HG03280 (cell line): ENCODE measurements at regions not wholly inside any gene's neighbourhood (a gene's known extent, or its start where the extent isn't known, plus 50 kb on each side); places are given as distances from the start of the nearest gene placed in this dataset.

Source experiments
- ATAC-seq: cut with Tn5 transposase; IDR thresholded peaks from one replicate; pipeline ENCODE4 v1.9.1; 2021; ENCODE audit warnings: mild to moderate bottlenecking, moderate library complexity; ENCODE audit not compliant: unreplicated experiment

DNA sequence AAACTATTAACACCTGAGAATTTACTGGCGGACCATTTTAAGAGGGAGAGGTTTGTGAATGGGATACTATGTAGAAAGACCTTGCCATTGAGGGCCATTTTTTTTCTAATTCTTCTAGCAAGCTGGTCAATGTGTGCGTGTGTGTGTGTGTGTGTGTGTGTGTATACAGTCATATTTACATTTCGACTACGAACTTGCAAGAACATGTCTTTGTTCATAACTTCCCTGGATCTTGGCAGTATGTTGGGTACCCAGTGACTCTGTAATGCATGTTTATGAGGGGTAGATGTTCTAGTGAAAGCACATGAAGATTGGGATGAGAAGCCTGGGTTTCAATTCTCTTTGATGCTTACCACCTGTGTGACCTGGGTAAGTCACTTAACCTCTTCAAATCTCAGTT lies 133.6 kb downstream of the UBE2E3 start:
- no peak for ATAC-seq

DNA sequence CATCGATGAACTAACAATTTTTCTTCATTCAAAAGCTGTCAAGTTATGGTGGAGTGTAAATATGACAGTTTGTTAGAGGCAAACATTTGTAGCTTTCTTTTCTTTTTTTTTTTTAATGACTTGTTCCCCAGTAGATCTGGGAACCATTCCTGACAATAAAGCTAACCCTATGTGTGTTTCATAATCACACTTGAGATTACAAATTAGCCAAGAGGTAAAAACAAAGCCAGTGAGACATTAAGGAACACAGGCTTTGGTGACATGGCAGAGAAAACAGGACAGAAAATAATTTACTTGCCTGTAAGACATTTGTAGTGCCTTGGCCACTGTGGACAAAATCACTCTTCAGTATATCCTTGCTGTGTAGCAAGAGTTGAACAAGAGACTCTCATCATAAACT lies 135.9 kb downstream of the UBE2E3 start:
- no peak for ATAC-seq

DNA sequence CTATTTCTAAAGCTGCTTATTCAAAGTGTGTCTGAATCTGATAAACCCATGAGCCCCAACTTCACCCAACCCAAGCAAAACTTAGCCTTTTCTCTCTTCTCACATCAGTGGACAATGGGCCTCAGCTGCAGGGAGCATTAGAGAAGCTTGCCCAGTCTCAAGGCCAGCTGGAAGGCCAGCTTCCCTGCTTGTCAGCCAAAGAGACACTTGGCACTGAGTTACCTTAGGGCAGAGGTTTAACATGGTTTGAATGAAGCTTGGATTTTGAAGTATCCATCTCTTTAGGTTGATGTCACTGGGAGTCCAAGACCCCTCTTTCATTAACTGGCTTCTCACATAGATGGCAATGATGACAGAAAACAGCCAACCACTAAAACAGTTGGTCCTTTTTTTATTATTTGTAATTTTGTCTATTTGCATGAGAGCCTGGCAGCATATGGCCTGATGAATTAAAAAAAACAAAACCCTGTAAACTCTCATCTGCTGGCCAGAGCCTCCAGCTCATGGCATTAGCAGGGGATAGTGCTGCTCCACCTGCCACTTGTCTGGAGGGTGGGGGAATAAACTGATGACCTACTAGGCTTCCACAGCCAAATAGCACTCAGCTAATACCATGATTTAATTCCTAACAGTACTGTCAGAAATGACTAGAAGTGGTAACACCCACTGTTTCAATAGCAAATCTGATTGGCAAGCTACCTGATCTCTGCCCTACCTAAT lies 137.0 kb downstream of the UBE2E3 start:
- ATAC-seq, result no peak

DNA sequence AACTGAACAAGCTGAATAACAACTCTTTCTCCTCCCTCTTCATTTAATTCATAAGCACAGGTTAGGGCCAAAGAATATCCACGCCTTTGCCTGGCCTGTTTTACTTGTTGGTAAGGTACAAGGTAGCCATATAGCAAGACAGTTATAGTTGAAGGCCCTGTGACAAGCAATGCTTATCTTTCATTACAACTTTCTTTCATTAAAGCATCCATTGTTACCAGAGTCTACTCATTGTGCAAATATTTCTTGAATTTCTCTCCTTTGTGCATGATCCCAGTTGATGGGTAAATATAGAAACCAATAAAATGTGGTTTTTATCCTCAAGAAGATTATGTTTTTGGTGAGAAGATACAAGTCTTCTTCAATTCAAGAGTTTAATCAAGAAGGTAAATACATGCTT lies 140.2 kb downstream of the UBE2E3 start:
- ATAC-seq, result no peak

DNA sequence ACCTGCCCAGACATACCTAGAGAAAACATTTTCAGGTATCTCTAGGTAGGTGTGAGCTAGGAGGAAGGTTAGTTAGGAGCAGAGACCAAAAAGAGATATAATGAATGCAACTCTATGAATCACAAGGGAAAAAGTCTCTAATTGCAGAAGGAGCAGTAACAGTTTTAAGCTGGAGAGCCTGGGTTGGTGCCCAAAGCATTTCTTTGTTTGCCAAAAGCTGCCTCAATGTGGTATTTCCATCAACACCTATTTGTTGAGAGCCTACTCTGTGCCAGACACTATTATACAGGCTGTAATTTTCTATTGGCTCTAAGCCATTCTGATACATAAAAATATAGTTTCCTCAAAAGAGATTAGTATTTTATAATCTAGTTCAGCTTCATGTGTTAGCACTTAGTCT lies 141.6 kb downstream of the UBE2E3 start:
- ATAC-seq, result no peak

DNA sequence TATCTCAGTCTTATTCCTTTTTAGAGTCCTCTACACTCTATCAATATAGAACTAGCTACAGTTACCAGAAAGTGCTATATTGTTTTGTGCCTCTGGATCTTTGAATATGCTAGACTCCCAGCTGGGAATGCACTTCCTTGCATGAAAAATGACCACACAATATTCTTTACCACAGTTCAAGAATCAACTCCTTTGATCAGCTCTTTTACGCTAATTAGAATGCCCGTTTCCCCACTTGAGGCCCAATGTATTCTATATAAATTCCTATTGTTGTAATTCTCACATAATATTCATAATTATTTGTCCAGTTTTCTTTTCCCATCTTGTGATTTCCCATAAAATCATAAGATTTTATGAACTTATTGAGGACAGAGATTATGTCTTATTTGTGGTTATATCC lies 142.2 kb downstream of the UBE2E3 start:
- no peak for ATAC-seq

DNA sequence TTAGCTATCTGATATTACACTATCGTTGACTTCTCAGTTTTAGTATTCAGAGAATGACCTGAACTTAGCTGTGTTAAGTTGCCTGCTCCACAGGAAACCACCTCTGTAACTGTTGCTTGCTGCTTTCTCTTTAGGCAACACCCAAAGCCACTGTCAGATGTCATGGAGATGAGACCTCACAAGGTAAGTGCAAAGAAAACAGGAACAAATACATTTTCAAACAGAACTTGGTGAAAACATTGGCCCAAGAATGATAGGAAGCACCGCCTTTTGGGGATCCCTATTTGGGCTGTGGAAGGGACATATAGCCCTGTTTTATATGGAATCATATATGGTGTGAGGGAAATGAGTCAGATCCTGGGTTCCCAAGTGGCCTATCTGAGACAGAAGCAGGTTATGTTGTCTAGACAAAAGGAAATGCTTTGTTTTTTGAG lies 143.4 kb downstream of the UBE2E3 start:
- ATAC-seq, result peak; percentile 92

DNA sequence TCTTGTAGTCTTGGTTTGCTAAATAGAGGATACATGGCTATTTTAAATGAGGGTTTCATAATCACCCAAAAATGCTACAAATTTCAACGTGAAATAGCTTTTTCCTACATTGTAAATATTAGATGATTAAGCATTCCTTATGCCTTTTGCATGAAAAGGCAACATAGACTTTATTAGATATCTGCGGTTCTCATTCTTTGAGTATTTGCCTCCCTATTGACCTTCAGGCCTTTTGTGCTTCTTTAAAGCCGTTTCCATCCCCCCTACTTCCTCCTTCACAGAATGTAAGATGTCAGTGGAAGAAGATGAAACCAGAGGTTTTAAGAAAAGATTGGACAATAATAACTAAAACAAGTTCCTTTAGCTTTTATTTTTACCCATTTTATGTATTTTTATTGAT lies 144.1 kb downstream of the UBE2E3 start:
- ATAC-seq, result no peak

DNA sequence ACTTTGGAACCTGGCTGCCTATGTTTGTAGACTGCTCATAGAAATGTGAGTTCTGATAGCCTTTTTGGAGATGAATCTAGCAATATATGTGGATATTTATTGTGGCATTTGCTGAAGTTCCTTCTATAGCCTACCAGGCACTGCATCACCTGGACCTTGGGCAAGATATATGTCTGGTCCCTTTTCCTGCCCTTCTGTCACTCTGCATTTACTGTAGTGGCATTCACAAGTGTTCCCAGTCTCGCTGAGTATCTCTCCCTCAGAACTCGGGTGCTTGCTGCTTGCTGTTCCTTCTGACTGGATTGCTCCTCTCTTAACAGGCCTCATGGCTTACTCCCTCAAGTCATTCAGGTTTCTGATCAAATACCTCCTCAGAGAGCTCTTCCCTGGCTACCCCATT lies 145.0 kb downstream of the UBE2E3 start:
- ATAC-seq, result no peak

DNA sequence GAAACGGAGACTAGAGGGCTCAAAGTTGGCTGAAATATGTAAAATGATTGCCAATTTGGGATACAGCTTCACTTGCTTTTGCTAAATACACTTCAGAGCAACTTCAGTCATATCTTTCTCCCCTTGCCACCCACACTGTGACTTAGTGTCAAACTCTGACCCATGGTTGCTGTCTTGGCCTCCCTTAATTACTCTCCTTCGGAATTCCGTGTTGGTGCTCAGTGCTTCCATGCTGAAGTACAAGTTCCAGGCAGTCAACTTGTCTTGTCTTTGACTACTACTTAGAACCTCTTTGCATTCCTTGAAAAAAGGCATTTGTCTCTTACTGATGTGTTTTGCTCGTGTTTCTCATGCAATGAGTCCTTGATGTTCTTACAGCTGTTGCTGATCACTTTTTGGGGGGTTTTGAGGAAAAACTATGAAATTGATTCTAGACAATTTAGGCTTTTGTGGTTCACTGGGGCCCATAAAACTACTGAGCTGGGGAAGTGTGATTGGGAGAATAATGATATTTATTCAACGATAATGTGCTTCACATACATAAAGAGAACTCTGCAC lies 146.0 kb downstream of the UBE2E3 start:
- no peak for ATAC-seq

DNA sequence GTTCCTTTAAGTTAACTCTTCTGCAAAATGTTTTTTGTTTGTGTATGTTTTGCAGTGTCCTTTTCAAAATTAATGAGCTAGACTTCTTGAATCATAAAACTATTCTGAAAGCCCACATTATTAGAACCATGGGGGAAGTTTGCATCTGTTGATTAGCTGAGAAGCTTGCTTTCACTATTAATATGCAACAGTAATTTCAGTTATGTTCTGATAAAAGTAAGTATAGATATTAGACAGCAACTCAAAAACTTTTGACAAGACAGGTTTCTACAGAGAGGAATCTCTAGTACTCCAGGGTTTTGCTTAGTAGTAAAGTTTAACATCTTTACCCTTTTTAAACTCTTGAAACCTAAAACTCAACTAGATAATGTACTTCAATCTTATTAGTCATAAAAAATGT lies 147.8 kb downstream of the UBE2E3 start:
- ATAC-seq, result peak; percentile 47

DNA sequence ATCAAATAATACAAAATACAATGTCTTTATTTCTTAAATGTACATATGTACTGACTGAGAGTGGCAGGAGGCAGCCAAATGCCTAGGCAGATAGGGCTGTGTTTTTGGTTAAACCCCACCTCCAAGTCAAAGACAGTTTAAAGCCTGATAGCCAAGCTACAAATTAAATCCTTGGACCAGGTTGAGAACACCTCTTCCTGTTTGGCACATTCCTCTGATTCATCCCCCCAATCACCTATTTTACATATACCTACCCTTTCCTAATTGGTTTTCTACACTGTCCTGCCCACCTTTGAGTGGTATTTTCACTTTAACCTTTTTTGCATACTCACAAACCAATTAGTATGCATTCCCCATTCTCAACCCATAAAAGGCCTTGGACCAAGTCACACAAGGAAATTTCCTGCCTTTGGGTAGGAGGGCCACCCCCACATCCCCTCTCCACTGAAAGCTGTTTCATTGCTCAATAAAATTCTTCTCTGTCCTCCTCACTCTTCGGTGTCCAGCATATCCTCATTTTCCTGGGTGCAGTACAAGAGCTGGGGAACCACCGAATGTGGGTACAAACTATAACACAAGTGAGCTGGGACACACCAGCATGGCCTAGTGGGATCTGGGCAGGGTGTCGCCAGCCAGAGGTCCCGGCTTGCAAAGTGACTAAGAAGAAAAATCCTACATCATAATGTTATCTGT lies 149.1 kb downstream of the UBE2E3 start:
- ATAC-seq, result no peak

DNA sequence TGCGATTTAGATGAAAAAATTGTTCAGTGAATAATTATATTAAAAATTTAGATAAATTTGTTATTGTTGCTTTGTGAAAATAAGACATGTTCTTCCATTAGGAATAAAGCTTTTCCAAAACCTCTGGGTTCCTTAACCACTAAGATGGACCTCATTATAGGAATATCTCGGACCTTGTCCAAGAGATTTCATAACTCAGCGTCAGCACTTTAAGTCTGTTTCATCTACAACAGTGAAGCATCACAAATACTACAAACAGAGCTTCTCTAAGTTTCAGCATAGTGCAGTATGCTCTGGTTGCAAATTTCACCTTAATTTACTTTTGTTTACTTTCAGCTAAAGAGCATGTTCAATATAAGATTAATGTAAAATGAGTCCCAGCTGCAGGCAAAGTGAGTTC lies 150.3 kb downstream of the UBE2E3 start:
- ATAC-seq, result no peak

DNA sequence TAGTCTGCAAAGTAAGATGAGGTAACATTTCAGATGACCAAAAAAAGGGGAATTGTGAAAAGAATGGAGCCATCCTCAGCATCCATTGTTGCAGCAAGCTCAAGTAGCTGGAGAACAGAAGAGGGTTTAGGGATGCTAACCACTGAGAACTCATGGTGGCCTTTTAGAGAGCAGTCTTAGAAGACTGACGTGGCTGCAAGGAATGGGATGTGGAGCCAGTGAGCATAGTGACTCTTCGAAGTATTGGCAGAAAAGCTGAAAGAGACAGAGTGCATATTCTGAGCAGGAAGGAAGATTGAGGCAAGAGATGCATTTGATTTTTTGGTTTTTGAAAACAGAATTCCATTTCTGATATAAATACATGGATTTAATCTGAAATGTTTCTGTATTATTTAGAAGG lies 151.2 kb downstream of the UBE2E3 start:
- no peak for ATAC-seq

DNA sequence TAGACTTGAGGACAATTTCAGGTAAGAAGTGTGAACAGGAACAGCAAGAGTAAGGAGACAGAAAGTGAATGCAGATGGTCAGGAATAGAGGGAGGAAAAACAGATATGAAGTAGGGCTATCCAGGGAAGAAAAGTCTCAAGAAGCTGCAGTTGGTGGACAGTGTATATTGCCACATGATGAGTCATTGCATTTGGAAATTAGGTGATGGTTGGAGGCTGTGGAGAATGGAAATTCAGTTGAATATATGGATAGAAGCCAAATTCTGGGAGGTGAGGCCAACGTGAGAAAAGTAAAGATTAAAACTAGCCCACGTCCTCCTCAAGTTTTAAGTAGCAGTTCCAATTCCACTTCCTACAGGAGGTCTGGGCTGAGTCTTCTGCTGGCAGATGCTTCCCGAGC lies 158.4 kb downstream of the UBE2E3 start:
- ATAC-seq, result no peak

DNA sequence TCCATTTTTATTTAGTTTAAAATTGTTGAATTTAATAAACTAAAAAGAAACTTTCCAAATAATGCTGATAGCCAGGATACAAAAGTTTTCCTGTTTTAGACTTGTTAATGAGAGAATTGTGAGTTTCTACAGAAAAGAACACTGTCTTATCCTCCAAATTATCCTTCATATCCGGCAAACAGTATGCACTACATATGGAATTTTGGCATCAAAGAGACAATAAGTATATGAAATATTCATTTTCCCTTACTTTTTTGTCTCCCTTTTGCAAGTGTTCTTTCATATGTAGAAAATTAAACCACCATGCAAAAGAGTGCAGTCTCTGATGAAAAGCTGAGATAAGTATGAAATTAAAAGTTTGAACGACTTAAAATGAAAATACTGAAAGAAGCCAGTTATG lies 159.4 kb downstream of the UBE2E3 start:
- no peak for ATAC-seq

DNA sequence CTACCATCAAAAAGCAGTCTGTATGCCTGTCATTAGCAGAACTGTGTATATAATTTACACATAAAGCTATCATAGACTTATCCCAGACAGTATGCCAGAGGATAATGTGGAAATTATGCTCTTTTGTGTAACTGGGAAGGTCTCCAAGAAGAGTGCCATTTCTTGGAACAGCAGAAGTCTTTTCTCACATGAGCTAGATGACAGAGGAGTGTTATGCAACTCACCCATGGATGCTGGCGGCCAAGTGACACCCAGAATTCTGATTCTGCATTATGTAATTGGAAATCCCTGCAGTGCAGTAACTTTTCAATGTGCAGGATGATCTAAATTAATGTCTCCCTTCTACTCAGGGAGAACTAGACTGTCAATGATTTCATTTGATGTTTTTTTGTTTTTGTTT lies 160.0 kb downstream of the UBE2E3 start:
- ATAC-seq, result no peak

DNA sequence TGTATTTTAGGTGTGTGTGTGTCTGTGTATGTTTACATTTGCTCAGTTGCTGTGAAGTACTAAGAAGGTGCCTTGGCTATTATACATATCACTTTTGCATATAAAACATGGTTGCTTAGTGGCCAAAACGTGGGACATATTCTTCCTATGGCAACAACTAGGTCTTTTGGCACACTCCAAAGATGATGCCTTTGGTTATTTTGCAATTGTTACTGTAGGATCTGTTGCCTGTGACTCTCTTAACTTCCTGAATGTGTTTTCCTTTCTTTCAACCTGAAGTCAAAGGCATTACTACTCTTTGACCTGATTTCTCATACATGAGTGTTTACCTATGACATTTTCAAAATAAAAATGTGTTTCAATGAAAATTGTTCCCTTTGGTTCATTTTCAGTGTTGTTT lies 160.5 kb downstream of the UBE2E3 start:
- ATAC-seq, result no peak

DNA sequence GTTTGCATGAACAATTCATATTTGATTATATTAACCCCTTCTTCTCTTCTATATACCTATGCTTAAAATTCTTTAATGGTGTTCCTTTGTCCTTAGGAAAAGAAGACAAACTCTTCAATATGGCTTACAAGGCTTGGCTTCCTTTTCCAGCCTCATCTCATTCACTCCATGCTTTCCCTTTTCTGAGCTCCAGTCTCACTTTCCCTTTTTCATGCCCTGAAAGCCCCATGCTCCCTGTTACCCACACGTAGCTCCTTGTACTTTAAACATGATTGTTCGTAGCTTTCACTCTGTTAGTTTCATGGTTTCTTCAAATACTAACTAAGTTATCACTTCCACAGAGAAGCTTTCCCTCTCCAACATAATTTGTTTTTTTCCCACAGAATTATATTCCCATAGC lies 161.3 kb downstream of the UBE2E3 start:
- no peak for ATAC-seq

DNA sequence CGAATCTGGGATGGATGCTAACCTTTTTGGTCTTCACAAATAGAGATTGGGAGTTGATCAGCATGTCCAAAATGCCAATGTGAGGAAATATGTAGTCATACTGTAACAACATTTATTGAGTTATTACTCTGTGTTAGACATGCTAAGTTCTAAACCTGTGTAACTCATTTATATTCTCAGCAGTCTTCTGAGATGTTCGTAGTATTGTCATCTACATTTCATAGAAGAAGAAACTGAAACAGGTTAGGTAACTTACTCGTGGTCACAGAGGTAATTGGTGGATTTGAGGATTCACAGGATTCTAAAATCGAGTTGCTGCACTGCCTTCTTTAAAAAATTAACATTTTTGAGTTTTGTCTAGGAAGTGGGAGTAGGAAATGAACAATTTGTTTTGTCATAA lies 162.1 kb downstream of the UBE2E3 start:
- ATAC-seq, result peak; percentile 71

DNA sequence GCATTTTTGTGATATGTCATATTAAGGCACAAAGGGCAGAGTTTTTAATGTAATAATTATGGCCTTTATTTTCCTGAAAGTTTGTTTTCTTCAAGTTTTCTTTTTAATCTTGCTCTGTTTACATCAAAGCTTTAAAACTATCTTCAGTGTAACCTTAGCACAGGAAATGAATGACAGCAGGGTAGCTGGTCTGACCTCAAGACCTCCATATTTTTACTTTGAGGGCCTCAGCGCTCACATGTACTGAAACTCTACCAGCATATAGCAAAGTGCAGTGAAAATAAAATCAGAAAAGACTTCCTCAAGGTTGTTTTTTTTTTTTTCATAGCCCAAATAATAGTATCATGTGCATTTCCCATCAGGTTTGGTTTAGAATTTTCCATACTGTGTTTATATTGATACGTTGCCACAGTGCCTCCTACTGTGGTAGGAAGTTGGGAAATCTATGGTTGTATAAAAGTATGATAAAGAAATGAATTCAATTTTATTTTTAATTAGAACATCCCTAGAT lies 163.4 kb downstream of the UBE2E3 start:
- ATAC-seq, result no peak

DNA sequence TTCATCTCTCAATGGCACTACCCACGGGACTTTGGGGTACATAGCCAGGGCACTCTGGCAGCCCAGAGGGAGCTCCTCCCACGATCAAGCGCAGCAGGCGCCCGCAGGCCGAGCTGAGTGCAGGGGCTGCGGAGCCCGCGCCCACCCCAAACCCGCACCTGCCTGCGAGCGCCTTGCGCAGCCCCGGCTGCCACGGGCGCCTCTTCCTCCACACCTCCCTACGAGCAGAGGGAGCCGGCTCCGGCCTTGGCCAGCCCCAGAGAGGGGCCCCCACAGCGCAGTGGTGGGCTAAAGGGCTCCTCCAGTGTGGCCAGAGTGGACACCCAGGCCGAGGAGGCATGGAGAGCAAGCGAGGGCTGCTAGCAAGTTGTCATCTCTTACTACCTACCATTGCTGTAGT lies 165.2 kb downstream of the UBE2E3 start:
- no peak for ATAC-seq
